ENCODE measurements at regions not wholly inside any gene's neighbourhood (a gene's known extent, or its start where the extent isn't known, plus 50 kb on each side); places are given as distances from the start of the nearest gene placed in this dataset.

DNA sequence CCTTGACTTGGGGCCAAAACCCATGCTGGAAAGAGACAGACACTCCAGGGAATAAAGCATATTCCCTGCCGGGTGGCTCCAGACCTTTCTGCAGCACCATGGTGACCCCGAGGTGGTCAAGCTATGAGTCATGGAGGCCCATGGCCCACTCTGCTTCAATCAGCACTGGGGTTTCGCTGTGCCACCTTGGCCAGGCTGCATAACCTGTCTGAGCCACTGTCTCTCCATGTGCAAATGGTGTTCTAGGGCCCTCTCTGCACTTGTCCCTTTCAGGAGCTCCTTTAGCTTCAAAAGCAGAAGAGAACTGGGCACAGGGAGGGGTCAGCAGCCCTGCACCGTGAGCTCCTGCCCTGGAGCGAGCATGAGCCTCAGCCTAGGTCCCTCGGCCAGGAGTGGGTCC, 410.1 kb downstream of the SHANK2 start:
- DNase-seq = no peak
- ATAC-seq (ENCODE audit: low read depth) = no peak
- TF ChIP-seq, protein P1, sequence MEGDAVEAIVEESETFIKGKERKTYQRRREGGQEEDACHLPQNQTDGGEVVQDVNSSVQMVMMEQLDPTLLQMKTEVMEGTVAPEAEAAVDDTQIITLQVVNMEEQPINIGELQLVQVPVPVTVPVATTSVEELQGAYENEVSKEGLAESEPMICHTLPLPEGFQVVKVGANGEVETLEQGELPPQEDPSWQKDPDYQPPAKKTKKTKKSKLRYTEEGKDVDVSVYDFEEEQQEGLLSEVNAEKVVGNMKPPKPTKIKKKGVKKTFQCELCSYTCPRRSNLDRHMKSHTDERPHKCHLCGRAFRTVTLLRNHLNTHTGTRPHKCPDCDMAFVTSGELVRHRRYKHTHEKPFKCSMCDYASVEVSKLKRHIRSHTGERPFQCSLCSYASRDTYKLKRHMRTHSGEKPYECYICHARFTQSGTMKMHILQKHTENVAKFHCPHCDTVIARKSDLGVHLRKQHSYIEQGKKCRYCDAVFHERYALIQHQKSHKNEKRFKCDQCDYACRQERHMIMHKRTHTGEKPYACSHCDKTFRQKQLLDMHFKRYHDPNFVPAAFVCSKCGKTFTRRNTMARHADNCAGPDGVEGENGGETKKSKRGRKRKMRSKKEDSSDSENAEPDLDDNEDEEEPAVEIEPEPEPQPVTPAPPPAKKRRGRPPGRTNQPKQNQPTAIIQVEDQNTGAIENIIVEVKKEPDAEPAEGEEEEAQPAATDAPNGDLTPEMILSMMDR (IDR thresholded peaks at IDR 0.05) = no peak
- ChIA-PET CTCF (no interaction called here), POLR2A (no interaction called here)
- Mint-ChIP-seq H3K4me3 (no peak overlapping the region), H3K36me3 (ENCODE audit: low read depth) (no peaks in the 10 kb centered on the region), H3K27me3 (no peaks in the 10 kb centered on the region), H3K4me1 (no peaks in the 10 kb centered on the region), H3K9me3 (peaks cover 3% of the 10 kb centered on the region), H3K27ac (no peak overlapping the region)
- intact Hi-C loops (cut with micrococcal nuclease) = no loop called here

DNA sequence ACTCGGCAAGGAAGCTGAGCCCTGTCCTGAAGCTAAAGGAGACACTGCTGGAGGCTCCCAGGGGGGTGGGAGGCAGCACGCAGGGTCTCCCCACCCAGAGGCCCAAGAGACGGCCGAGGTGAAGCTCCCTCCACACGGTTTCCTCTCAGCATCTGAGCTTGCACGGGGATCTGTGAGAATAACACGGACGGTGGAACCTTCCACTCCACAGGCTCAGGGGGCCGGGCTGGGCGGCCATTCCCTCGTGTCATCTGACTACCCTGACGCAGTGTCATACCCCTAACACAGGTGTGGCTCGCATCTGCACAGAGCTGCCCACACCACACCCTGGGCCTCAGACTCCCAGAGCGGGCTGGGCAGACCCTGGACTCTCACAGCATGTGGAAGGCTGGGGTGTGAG, 409.7 kb downstream of the SHANK2 start:
- no peaks in the 10 kb centered on the region for H3K36me3 Mint-ChIP-seq (ENCODE audit: low read depth)
- intact Hi-C loops (cut with micrococcal nuclease) = no loop called here
- H3K27me3 Mint-ChIP-seq = no peaks in the 10 kb centered on the region
- no peaks in the 10 kb centered on the region for H3K9me3 Mint-ChIP-seq
- H3K27ac Mint-ChIP-seq = no peak overlapping the region
- ChIA-PET CTCF (no interaction called here), POLR2A (no interaction called here)
- H3K4me3 Mint-ChIP-seq = no peak overlapping the region
- TF ChIP-seq, protein P1 (IDR thresholded peaks at IDR 0.05) = no peak
- no peak for DNase-seq
- no peaks in the 10 kb centered on the region for H3K4me1 Mint-ChIP-seq
- no peak for ATAC-seq (ENCODE audit: low read depth)

- H3K27ac Mint-ChIP-seq = no peak overlapping the region
- H3K36me3 Mint-ChIP-seq (ENCODE audit: low read depth) = no peaks in the 10 kb centered on the region
- ATAC-seq (ENCODE audit: low read depth) (no peak), DNase-seq (no peak)
- H3K4me1 Mint-ChIP-seq = no peaks in the 10 kb centered on the region
- H3K4me3 Mint-ChIP-seq = no peak overlapping the region
- intact Hi-C loops (cut with micrococcal nuclease) = no loop called here
- TF ChIP-seq, protein P1 (IDR thresholded peaks at IDR 0.05) = no peak
- peaks cover 3% of the 10 kb centered on the region for H3K9me3 Mint-ChIP-seq
- ChIA-PET POLR2A (no interaction called here), CTCF (no interaction called here)
- H3K27me3 Mint-ChIP-seq = no peaks in the 10 kb centered on the region
Measured at GRCh38 chr11:70843906-70844305, 408.5 kb downstream of the SHANK2 start.

DNA sequence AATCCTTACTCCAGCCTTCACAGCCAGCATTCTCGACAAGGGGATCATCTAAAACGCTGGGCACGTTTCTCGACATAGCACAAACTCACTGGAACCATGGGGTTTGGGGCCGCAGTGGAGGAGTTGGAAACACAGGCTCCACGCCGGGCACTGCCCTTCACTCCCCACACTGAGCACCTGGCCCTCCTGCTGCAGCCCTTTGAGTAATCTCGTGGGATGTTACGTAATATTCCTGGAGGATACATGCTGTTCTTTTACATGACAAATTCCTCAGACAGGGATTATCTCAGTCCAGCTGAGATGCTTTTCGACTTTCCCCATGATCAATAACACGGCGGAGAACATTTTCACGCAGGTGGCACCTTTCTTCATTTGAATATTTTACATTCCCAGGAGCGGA, 408.0 kb downstream of the SHANK2 start:
- POLR2A ChIA-PET = no interaction called here
- no peak overlapping the region for H3K4me3 Mint-ChIP-seq
- no peaks in the 10 kb centered on the region for H3K4me1 Mint-ChIP-seq
- intact Hi-C loops (cut with micrococcal nuclease) = no loop called here
- TF ChIP-seq, protein P1 (IDR thresholded peaks at IDR 0.05) = no peak
- no peaks in the 10 kb centered on the region for H3K36me3 Mint-ChIP-seq (ENCODE audit: low read depth)
- no peak for DNase-seq
- H3K27me3 Mint-ChIP-seq = no peaks in the 10 kb centered on the region
- H3K27ac Mint-ChIP-seq = no peak overlapping the region
- ATAC-seq (ENCODE audit: low read depth) = no peak
- CTCF ChIA-PET = no interaction called here
- H3K9me3 Mint-ChIP-seq = peaks cover 3% of the 10 kb centered on the region

GRCh38 chr11:70845591-70846041, 406.8 kb downstream of the SHANK2 start:
- H3K4me3 Mint-ChIP-seq = no peak overlapping the region
- DNase-seq = no peak
- CTCF ChIA-PET = no interaction called here
- H3K36me3 Mint-ChIP-seq (ENCODE audit: low read depth) = no peaks in the 10 kb centered on the region
- POLR2A ChIA-PET = no interaction called here
- TF ChIP-seq, protein P1 (IDR thresholded peaks at IDR 0.05) = no peak
- H3K9me3 Mint-ChIP-seq = peaks cover 7% of the 10 kb centered on the region
- peaks cover 2% of the 10 kb centered on the region for H3K27me3 Mint-ChIP-seq
- no peak overlapping the region for H3K27ac Mint-ChIP-seq
- intact Hi-C loops (cut with micrococcal nuclease) = no loop called here
- ATAC-seq (ENCODE audit: low read depth) = no peak
- no peaks in the 10 kb centered on the region for H3K4me1 Mint-ChIP-seq
